DMS53 treated with DMSO at 0.1 percent for 48 hours (cell line): ENCODE measurements at regions not wholly inside any gene's neighbourhood (a gene's known extent, or its start where the extent isn't known, plus 50 kb on each side); places are given as distances from the start of the nearest gene placed in this dataset.

ENCODE experiments used
- DNase-seq: peaks from one replicate; lab custom pipeline; 2025; ENCODE audit not compliant: unreplicated experiment; lab: John Stamatoyannopoulos, UW

GRCh38 chr15:94606286-94606685 lies 374.9 kb downstream of the MCTP2 start:
- no peak for DNase-seq

DNA sequence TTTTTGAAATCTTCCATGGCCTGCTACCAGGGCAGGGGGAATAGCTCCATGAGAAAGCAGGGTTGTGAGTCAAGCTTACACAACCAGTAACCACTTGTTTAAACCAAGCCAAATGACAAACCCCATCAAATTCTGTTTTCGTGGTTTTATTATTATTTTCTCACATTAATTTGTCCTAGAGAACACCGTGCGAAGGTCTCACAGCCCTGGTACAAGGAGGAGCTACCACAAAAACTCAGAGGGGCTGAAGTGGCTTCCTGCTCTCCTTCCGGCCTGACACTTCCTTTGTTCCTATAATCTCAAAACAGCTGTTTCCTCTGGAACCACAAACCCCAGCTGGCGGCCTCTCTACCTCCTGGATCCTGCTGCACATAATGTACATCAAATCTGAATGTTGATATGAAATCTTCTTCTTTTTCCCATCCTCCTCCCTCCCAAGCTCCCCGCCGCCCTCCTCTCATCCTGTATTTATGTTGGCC lies 375.9 kb downstream of the MCTP2 start:
- DNase-seq, result no peak

DNA sequence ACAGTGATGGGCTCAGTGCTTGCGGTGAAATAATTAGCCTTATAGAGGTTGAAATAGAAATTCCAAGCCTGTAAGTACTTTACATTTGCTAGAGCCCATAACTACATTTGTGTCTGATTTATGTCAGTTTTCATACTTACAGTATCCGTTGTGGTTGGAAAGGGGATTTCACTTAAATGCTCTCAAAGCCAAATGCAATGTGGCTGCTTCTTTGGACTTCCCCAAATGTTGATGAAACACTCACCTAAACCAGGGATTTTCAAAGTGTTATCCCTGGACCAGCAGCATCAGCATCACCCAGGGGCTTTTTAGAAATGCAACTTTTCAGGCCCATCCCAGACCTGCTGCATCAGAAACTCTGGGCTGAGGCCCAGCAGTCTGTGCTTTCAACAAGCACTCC lies 378.7 kb downstream of the MCTP2 start:
- DNase-seq, result no peak

- no peak for DNase-seq
These were observed 379.1 kb downstream of the MCTP2 start for GRCh38 chr15:94610485-94610884.

- DNase-seq, result no peak
These were observed 380.3 kb downstream of the MCTP2 start for GRCh38 chr15:94611656-94612055.

GRCh38 chr15:94615688-94616087 lies 384.3 kb downstream of the MCTP2 start:
- no peak for DNase-seq

DNA sequence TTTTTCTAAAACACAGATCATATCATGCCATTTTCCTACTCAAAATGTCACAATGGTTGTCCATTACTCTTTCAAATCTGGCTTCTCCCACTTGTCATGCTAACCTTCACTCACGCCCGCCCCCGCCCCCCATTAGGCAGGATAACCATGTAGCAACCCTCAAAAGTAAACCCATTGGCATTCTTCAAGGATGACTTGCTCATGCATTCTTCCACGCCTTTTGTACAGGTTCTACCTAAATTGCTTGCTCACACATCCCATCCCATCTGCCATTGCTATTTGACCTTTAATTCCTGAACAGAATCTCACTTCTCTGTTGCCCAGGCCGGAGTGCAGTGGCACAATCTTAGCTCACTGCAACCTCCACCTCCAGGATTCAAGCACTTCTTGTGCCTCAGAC lies 389.3 kb downstream of the MCTP2 start:
- no peak for DNase-seq

DNA sequence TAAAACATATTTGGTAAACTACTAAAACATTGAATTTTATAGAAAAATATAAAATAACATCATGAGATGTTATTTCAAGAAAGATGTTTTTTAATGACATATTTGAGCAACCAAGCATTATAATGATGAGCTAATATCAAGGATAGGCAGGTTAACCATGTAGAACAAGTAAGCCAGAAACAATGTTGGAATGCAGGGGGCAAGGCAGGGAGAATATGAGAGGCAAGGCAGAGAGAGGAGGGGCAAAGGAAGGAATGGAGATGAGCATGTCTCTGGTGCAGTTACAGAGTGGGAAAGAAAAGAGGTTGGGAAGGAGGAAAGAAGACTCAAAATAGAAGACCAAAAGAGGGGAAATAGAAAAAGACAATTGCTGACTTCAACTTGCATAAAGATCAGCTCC lies 390.4 kb downstream of the MCTP2 start:
- no peak for DNase-seq

GRCh38 chr15:94626949-94627348 lies 395.6 kb downstream of the MCTP2 start:
- DNase-seq, result no peak

DNA sequence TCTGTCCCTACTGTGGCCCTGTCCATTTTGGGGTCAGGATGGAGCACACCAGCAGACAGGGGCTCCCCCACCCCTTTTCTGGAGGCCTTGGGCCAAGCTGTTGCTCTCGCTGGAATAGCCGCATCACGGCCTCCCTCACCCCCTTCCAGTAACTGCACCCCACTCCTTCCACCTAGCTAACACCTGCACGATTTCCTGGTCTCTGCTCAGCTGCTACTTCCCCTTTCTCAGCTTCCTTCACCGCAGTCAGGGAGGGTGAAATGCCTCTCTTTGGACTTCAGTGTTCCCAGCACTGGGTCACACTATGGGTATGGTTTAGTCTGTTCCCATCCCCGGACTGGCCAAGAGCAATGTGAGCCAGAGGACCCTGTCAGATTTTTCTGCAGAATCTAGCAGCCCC lies 400.2 kb downstream of the MCTP2 start:
- no peak for DNase-seq

- DNase-seq, result no peak
These were observed 406.8 kb downstream of the MCTP2 start for GRCh38 chr15:94638183-94638582.

- DNase-seq, result no peak
These were observed 408.3 kb downstream of the MCTP2 start for GRCh38 chr15:94639701-94640100.

DNA sequence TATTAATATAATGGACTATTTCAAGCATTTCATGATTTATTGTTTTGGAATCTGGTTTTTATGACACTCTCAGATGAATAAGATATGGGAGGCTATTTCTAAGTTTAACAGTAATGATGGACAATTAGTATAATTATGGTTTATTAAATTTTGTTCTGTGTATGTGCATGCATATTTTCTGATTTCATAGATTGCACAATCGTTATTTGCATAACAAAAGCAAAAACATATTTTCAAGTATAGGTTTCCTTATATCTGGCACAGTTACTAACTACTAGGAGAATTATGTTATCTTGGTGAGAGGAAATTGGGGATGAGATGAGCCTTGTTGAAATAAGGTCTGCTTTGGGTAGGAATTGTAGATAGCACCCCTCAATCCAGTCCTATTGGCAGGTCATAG lies 413.1 kb downstream of the MCTP2 start:
- no peak for DNase-seq

- DNase-seq, result no peak
These were observed 421.7 kb downstream of the MCTP2 start for GRCh38 chr15:94653071-94653470.

DNA sequence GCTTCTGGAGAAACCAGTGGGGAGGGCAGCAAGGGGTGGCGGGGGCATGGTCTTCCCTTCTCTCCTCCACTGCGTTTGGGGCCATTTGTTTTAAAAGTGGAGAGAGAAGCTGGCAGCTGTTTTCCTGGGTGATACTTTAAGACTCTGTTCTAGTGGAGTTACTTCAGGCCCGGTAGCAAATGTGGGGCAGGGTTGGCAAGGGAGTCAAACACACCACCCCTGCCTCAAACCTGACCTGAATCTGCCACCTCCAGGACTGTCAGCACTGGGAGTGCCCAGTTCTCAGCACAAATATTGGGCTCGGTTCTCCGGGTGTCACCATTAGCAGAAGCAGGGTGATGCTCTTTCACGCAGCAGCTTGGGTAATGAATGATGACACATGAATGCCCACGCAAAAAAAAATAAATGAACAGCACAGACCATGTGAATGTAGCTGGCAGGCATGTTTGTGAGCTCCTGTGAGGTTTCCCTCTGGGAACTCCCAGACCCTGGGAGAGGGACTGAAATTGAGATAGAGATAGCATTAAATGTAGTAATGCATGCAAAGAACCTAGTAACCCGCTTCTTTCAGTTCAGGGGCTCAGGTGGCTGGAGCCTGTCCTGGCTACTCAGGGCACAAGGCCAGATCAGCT lies 424.0 kb downstream of the MCTP2 start:
- DNase-seq, result no peak

GRCh38 chr15:94665676-94666441 lies 434.5 kb downstream of the MCTP2 start:
- no peak for DNase-seq

DNA sequence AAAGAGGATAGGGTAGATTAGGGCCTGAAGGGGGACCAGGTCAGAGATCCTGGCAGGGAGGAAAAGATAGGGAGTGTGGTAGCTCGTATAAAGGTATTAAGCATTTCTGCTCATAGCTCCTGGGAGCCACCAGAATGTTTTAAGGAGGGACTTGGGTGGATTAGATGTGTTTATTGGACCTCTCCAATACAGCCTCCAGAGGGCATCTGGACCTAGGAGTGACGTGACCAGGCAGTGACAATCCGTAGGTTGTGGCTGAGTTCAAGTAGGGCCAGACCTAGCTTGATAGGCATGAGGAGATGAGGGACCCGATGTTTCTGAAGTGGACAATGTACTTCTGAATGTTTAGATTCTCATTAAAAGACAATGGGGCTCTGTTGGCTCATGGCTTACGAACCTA lies 435.2 kb downstream of the MCTP2 start:
- no peak for DNase-seq

- no peak for DNase-seq
These were observed 435.7 kb downstream of the MCTP2 start for GRCh38 chr15:94667109-94667508.

DNA sequence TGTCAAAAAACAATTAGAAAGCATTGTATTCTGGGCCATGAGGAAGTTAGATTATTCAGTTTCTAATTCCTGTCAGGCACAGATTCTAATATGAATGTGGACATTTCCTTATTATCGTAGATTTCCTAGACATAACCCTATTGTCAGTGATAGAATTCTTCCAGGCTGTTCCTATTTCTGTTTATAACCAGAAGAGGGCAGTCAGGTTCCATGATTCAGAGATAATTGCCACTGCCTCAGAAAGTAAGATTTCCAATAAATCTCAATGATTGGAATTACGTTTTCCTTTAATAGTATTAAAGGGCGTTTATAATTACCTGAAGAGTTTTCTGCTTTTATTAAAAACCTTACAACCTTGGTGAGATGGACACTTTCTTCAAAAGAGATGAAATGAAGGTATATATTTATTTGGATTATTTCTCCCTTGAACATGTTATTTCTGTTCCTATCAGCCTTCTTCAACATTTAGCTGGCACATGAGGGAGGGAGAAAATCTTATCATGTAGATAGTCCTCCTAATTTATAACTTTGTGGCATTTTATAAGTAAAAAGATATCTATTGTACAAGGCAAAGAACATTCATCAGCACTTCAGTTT lies 439.2 kb downstream of the MCTP2 start:
- peak; percentile 25 for DNase-seq

DNA sequence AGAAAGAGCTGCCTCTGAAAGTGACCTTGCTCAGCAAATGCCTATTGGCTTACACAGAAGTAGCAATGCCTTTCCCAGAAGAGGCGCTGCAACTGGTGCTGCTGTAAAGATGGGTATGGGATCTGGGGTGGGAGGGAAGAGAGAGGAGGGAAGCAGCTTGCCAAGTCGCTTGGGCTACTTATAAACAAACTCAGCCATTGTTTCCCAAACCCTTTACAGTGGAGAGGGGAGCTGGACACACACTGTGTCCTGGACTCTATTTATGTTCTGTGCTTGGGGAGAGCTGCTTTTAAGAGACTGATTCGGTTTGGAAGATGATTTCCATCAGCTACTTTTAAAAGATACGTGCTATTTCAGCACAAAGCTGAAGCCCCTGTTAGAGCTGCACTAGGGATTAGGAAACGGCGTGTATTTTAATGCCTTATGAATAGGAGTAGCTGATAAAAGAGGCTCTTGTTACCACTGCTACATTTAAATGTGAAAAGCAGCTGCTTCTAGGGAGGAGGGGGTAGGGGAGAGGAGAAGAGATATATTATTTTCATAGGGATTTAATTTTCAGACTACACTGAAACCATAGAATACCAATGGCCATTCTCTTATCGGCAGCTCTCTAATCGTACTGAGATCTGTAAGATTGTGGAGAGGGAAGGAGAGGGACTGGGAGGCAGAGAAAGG lies 440.6 kb downstream of the MCTP2 start:
- no peak for DNase-seq

GRCh38 chr15:94673801-94674200 lies 442.4 kb downstream of the MCTP2 start:
- DNase-seq, result no peak

DNA sequence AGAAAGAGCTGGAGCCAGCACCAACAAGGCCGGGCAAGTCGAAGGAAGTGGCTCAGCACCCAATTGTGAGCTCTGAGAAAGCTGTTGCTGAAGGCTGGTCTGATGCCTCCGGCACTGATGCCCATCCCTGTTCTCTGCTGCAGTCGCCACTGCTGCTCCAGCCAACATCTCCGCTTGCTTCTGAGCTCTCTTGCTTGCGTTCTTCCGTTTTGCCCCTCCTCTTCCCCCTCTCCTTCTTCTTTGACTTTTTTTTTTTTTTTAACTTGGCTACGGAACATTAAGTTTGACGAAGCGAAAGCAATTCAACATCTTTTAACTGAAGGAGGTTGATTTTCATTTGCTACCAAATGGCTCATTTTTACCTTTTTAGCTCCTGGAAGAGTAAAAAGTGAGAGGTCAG lies 442.9 kb downstream of the MCTP2 start:
- no peak for DNase-seq
